ENCODE measurements at regions not wholly inside any gene's neighbourhood (a gene's known extent, or its start where the extent isn't known, plus 50 kb on each side); places are given as distances from the start of the nearest gene placed in this dataset.
"Not testable (repeated sequence)": the region's sequence is repeated elsewhere in the genome, so short reads cannot be mapped to it uniquely, and the experiment has no call there.

DNA sequence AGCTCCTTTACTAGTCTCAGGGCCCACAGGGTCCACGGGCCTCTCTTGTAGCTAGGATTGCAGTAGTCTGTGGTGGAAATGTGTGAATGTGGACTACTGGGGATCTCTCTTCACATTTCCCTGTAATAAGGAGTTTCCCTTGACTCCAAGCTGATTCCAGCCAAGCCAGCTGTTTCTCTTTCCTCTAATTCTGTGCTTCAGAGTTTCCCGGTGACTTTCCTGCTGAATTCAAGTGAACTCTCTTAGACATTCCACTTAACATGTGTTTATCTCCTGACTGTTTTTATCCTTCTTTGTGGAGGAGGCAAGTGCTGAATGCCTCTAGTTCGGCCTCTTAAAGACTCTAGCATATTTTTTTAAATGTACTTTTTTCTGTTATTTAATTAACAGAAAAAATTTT lies 354.0 kb upstream of the RGS18 start:
- peak; percentile 3 for DNase-seq

DNA sequence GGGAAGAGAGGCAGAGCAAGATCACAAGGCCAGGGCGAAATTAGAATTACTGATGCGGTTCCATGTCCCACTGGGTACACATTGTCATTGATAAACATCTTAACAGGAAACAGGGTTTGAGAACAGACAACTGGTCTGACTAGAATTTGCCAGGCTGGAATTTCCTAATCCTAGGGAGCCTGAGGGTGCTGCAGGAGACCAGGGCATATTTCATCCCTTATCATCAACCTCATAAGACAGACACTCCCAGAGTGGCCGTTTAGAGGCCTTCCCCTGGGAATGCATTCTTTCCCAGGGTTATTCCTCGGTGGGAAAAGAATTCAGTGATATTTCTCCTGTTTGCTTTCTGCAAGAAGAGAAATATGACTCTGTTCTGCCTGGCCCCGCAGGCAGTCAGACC lies 344.7 kb upstream of the RGS18 start:
- DNase-seq, result not testable (repeated sequence)

DNA sequence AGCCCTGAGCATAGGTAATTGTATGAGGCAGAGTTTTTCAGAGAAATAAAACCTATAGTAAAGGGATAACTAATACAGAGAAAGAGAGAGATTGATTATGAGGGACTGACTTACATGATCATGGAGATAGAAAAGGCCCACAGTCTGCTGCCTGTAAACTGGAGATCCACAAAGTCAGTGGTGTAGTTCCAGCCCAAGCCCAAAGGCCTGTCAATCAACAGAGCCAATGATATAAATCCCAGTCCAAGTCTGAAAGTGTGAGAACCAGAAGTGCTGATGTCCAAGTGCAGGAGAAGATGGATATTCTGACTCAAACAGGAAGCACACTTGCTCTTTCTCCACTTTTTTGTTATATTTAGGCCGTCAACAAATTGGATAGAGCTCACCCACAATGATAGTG lies 340.1 kb upstream of the RGS18 start:
- no peak for DNase-seq

DNA sequence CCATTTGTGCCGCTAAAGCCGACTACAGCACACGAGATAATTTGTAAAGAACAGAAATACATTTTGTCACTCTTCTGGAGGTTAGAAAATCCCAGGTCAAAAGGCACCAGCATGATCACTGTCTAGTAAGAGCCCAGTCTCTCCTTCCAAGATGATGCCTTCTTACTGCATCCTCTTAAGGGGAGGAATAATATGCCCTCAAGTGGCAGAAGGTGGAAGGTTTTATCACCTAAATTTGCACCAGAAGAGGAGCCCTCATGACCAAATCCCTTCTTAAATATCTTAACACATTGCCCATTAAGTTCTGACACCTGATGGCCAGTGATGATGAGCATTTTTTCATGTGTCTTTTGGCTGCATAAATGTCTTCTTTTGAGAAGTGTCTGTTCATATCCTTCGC lies 326.7 kb upstream of the RGS18 start:
- DNase-seq, result no peak

DNA sequence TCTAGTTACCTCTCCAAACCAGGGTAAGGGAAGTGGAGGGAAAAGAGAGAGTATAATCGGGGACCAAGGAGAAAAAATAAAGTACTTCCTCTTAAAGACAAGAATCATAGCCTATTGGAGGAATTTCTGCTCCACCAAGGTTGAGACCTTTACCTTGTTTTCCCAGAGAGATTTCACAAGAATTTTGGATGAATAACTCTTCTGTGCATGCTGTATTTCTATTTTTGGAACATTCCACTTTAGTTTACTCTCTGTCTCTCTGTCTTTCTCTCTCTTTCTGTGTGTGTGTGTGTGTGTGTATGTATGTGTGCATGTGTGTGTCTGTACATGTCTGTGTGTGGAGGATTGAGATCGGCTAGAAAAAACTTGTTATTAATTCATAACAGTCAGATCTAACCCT lies 318.4 kb upstream of the RGS18 start:
- DNase-seq, result no peak

DNA sequence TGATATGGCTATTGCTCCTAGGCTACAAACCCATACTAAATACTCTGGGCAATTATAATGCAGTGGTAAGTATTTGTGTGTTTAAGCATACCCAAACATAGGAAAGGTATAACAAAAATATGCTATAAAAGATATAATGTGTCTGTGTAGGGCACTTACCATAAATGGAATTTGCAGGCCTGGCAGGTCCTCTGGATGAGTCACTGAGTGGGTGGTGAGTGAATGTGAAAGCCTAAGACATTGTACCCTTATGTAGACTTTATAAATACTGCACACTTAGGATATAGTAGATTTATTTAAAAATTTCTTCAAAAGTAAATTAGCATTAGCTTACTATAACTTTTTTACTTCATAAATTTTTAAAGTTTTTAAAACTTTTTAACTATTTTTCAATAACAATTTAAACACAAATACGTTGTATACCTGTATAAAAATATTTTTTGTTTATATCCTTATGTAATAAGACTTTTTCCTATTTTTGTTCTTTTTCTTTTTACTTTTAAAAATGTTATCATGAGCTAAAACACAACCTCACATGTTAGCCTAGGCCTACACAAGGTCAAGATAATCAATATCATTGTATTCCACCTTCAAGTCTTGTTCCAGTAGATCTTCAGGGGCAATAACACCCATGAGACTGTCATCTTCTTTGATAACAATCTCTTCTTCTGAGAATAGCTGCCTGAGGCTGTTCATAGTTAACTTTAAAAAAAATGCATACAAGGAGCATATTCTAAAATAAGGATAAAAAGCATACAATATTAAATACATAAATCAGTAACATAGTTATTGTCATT lies 306.3 kb upstream of the RGS18 start:
- no peak for DNase-seq

DNA sequence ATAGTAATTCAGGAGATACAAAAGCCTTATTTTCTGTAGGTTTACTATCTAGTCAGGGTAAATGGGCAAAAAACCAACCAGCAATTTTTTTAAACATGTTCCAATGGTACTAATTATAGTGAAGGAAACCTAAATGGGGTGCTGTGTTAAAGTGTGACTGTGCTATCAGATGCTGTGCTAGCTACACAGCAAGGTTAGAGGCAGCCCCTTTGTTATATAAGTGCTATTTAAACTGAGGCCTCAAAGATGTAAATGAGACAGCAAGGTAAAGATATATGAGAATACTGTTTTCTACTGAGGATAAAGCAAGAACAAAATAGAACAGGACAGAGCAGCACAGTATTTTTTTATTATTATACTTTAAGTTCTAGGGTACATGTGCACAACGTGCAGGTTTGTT lies 305.4 kb upstream of the RGS18 start:
- no peak for DNase-seq

DNA sequence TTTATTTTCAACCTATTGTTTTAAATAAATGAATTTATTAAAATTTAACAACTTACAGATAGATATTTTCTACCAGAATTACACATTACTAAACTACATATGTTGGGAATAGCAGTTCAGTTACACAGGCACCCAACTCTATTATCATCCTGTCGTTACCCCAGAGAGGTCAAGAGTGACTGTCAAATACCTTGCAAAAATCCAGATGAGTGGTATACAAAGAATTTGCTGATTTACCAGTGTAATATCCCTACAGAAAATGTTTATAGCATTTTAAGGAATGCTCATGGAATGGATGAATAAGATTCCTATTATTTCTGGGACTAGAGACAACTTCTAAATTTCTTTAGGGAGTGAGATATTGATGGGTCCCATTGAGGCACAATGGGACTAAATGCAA lies 300.7 kb upstream of the RGS18 start:
- no peak for DNase-seq

DNA sequence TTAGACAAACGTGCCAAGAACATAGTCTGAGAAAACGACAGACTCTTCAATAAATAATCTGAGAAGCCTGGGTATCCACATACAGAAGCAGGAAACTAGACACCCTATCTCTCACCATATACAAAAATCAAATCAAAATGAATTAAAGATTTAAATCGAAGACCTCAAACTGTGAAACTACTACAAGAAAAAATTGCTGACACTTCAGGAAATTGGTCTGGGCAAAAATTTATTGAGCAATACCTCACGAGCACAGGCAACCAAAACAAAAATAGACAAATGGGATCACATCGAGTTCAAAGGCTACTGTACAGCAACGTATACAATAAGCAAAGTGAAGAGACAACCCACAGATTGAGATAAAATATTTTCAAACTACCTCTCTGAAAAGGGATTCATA lies 292.8 kb upstream of the RGS18 start:
- DNase-seq, result no peak

DNA sequence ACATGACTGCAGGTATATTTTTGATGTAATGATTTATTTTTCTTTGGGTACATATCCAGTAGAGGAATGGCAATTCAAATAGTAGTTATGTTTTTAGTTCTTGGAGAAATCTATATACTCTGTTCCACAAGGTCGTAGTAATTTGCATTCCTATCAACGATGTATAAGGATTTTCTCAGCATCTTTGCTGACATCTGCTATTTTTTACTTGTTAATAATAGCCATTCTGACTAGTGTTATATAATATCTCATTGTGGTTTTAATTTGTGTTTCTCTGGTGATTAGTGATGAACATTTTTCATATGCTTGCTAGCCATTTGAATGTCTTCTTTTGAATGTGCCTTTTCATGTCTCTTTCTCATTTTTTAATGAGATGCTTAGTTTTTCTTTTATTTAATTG lies 292.1 kb upstream of the RGS18 start:
- DNase-seq, result no peak

DNA sequence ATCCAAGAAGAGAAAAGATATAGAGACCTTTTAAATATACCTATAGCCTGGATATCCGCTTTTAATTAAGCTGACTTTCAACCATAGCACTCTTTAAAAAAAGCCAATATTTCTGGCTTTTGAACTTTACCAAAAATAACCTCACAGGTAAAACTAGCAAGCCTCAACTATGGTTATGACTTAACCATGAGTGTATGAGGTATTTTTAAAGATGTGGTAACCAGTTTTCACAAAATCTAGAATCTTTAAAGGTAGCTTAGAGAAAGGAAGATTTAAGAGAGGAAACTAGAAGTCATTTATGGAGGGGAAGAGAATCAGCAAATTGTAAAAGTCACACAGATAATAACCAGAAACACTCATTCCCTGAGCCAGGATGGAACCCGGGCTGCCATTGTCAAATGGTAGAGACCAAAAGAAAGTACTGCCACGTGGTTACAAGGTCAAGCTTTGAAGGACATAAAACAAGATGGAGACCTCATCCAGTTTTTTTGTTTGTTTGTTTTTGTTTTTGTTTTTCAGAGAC lies 288.4 kb upstream of the RGS18 start:
- DNase-seq, result no peak

DNA sequence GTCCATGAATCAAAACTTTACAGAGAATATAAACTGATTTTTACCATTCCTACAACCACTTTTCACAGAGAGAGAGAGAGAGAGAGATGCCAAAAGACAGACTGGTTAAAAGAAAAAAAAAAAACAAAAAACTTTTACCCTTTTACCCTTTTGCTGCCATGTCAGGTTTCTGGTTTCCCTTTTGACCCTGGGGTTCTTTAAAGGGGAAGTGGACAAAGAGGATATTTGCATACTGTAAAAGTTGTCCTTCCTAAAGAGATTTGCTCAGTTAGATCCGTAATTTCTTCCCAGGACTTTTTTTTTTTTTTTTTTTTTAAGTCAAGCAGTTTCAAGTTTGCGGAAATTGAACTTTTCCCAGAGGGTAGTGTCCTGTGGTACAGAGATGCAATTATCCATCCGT lies 287.8 kb upstream of the RGS18 start:
- DNase-seq, result no peak

DNA sequence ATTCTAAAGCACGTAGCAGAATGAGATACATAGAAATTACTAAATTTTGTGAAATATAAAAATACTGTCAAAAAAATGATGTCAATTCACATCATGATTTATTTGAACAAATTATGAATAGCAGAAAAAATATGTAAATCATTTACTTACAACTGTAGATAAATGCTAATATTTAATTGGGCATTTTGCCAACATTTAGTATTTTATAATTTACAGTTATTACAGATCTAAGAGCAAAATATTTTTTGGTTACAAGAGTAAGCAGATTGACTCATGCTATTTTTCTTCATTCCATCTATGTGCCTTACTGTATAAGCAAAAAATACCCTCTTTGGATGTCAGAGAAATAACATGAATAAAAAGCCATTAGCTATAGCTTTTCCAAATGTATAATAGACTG lies 282.3 kb upstream of the RGS18 start:
- DNase-seq, result peak; percentile 1

DNA sequence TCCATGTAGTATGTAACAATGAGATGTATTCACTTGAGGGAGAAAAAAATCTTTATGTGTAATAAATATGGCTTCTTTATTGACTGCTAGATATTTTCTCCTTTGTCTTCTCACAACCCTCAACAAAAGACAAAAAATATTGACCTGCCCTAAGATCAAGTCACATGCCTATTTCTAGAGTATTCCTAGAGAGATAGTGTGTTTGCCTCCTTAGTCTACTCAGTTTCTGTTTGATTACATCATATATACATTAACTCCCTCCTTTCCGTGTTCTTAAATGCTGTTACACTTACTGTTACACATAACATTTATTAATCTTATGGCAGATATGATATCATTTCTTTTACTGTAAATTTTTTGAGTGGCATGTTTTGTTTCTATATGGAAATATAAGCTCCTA lies 281.6 kb upstream of the RGS18 start:
- DNase-seq, result no peak

DNA sequence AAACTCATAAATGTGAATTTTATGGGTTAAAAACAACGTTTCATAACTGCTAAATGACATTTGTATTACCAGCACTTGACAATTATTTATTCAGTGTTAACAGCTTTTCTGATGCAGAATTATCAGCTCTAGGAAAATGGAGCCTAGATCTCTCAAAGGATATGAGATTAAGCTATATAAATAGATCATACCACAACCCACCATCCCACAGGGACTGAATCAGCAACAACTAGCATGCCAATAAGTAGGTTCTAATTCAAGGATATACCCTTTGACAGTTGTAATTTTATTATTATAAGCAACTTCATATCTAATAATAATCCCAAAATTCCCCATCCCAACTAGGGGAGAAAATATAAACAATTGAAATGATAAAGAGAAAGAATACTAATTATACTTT lies 275.4 kb upstream of the RGS18 start:
- no peak for DNase-seq

DNA sequence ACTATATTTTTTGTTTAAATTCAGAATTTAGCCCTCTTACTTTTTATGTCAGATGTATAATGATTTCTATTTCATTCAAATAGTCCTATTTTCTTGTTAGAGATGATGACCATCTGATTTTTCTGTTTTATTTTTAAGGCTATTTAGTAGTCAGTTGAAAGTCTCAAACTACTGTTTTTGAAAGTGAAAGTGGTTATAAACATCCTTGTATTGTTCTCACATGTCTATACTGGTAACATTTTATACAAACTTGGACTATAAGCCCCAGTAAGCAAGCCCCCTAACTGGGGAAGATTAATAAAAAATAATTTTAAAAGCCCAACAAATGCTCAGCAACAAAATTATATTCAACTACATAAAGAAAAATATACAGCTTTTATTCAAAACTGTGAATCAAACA lies 271.3 kb upstream of the RGS18 start:
- DNase-seq, result no peak

DNA sequence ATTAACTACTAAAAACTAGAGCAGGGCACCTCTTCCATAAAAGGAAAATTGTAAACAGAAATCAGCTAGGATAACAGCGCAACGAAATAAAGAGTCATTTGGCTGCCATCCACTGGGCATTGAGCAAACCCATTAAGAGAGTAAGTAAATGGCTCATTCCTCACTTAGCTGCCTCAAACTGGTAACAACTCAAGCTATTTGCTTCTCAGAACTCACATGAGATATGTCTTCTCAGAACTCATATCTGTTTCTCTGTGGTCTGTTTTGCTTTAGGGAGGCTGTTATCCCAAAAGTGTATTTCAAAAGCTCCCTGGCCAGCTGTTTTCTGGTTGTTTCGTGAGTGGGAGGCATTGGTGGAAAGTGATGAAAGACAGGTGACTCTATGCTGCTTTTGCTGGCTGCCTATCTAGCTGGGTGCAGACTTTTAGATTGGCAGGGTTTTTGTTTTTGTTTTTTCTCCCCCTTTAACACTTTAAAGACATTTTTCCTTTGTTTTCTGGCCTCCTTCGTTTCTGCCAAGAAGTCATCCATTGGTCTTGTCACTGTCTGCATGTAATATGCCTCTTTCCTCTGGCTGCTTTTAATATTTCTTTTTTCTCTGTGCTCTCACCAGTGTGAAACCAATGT lies 269.2 kb upstream of the RGS18 start:
- no peak for DNase-seq

DNA sequence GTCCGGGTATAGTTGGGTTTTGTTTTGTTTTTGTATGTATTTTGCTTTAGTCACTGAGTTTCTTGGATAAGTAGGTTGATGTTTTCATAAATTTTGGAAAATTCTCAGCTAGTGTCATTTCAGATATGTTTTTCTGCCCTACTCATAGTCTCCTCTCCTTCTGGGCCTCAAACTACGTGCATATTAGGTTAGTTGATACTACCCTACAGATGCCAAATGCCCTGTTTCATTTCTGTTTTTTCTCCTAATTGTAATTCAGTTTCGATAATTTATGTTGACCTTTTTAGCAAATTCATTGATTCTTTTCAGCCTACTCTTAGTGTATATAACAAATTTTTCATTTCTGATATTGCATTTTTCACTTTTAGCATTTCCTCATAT lies 268.6 kb upstream of the RGS18 start:
- no peak for DNase-seq

DNA sequence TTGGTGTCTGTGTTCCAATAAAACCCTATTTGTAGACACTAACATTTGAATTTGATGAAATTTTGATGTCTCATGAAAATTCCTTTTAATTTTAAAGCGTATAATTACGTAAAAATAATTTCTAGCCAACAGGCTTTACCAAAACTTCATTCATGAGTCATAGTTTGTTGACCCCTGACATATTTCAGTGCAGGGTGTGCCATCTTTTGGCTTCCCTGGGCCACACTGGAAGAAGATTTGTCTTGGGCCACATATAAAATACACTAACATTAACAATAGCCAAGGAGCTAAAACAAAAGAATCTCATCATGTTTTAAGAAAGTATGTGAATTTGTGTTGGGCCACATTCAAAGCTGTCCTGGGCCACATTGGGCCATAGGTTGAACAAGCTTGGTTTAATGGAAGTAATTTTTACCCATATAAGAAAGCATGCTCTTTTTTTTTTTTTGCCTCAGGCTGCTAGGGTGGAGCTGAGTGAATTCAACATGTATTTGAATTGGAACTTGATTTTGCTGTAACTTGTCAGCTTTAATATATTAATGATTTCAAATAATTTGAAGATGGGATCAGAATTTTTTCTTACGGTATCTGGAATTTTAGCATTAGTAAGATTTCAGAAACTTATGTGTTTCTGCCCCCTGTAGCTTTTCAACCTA lies 267.7 kb upstream of the RGS18 start:
- DNase-seq, result no peak

DNA sequence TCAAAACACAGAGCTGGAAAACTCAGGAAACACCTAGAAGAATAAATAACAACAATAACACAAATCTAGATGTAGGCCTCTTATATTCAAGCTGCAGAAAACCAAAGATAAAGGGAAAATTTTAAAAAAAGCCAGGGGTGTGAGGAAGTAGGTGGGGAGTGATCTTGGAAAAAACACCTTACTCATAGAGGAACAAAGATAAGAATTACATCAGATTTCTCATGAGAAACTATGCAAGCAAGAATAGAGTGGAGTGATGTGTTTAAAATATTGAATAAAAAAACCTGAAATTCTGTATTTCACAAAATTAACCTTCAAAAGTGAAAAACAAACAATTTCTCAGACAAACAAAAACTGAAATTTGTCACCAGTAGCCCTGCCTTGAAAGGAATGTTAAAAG lies 265.5 kb upstream of the RGS18 start:
- DNase-seq, result no peak

DNA sequence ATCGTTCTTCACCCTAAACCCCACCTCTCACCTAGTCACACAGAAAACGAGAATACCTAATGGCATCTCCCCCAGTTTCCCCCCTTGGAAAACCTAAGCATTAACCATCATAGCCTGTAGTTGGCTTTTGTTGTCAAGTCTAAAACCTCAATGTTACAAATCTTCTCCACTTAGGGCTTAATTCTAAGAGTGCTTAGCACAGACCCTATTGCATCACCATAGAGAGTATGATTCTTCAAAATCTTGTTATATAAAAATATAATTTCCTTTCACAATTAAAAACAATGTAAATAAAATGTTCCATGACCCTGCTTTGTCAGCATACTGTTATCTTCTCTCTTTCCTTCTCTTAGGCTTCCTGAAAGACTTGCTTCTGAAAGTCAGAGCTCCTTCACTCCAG lies 263.2 kb upstream of the RGS18 start:
- DNase-seq, result no peak

DNA sequence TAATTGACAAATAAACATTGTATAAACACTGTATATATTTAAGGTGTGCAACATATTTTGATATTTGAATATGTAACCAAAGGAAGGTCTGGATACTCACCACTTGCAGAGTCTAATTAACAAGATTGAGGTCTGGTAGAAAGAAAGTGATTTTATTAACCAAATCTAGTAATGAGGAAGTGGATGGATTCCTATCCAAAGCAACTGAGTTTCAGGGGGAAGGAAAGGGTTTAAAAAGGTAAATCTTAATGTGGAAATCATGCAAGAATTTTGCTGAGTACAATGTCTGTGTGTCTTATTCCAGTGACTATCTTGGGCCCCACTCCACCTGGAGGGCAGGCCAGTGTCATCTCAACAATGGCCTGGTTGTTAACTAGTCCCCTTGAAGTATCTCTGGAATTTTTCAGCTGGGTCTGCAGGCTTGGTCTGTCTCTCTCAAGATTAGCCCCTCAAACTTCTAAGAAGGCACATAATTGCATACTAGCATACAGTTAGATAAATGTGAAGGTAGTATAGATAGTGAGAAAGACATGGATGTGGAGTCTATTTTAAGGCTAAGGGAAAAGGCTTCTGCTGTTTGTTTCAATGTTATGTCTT lies 262.7 kb upstream of the RGS18 start:
- no peak for DNase-seq

DNA sequence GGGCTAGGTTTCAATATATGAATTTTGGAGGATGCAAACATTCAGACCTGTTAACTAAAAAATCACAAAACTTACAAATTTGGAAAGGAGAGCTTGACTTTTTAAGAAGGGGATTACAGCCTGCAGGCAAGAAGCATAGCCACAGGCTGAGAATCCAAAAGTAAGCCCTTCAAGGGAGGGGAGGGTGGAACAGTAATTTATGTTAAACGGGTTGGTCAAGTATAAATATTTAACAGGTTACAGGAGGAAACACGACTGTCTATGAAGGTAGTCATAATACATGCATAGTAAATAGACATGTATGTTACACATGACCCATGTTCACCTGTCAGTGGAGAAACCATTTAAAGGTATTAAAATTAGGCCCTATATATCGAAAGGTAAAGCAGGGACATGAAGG lies 261.1 kb upstream of the RGS18 start:
- no peak for DNase-seq
